Astrocyte of the spinal cord (primary cell): ENCODE measurements at regions not wholly inside any gene's neighbourhood (a gene's known extent, or its start where the extent isn't known, plus 50 kb on each side); places are given as distances from the start of the nearest gene placed in this dataset.
A peak's percentile ranks its signal among the peaks of the same experiment; 100 is the strongest.

Experiments
- DNase-seq: peaks from one replicate; pipeline ENCODE4 v3.0.0; 2011; ENCODE audit warnings: low read depth, low spot score
- H3K4me3 ChIP-seq: 2 replicates; pipeline ENCODE4 v1.5.1; 2011; ENCODE audit warnings: low read depth, mild to moderate bottlenecking, low read length, moderate library complexity
- in situ Hi-C: cut with HindIII; loops from 2 replicates; pipeline ENCODE4 v1.10.0; 2017; ENCODE audit warnings: low sequenced_read_pairs
- TF ChIP-seq, protein P1 (sequence below): IDR thresholded peaks from 2 replicates; pipeline ENCODE4 v1.5.1; 2012; ENCODE audit warnings: low read depth, mild to moderate bottlenecking, low read length, inconsistent platforms

DNA sequence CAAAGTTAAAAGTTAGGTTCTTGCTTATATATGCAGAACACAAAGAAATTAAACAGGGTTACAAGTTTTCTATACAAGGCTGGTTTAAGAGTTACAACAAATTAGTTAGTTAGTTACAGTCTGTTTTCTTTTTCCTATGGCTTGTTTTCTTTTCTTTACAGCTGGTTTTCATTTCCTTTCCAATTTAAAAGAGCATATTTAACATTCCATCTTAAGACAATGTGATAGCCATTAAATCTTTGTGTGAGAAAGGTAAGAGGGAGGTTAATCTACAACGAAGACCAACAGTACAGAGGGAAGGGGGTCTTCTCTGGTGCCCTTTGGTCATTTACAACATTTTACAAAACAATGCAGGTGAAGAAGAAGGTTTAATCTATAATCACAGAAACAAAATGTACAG, 290.6 kb downstream of the ZNF674 start:
- in situ Hi-C loops, result no loop called here
- TF ChIP-seq, protein P1, sequence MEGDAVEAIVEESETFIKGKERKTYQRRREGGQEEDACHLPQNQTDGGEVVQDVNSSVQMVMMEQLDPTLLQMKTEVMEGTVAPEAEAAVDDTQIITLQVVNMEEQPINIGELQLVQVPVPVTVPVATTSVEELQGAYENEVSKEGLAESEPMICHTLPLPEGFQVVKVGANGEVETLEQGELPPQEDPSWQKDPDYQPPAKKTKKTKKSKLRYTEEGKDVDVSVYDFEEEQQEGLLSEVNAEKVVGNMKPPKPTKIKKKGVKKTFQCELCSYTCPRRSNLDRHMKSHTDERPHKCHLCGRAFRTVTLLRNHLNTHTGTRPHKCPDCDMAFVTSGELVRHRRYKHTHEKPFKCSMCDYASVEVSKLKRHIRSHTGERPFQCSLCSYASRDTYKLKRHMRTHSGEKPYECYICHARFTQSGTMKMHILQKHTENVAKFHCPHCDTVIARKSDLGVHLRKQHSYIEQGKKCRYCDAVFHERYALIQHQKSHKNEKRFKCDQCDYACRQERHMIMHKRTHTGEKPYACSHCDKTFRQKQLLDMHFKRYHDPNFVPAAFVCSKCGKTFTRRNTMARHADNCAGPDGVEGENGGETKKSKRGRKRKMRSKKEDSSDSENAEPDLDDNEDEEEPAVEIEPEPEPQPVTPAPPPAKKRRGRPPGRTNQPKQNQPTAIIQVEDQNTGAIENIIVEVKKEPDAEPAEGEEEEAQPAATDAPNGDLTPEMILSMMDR, result no peak
- no peak for DNase-seq
- no peak overlapping the region for H3K4me3 ChIP-seq

- peak; percentile 42 for DNase-seq
- H3K4me3 ChIP-seq, result no peak overlapping the region
- in situ Hi-C loops, result no loop called here
- TF ChIP-seq, protein P1, result no peak
Observed at GRCh38 chrX:46251755-46252154, 293.5 kb downstream of the ZNF674 start.

DNA sequence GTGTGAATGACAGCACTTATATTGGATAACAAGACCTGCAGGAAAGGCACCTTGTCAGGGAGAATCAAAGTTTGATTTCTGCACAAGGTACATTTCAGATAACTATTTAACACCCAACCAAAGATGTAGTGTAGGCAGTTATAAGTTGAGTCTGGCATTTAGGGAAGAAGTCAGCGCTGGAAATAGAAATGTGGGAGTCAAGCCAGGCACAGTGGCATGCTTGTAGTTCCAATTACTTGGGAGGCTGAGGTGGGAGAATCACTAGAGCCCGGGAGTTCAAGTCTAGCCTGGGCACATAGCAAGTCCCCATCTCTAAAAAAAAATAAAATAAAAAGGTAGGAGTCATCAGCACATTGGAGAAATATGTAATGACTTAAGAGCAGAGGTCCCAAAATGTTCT, 295.1 kb downstream of the ZNF674 start:
- in situ Hi-C loops, result no loop called here
- TF ChIP-seq, protein P1, result no peak
- no peak overlapping the region for H3K4me3 ChIP-seq
- DNase-seq, result no peak

DNA sequence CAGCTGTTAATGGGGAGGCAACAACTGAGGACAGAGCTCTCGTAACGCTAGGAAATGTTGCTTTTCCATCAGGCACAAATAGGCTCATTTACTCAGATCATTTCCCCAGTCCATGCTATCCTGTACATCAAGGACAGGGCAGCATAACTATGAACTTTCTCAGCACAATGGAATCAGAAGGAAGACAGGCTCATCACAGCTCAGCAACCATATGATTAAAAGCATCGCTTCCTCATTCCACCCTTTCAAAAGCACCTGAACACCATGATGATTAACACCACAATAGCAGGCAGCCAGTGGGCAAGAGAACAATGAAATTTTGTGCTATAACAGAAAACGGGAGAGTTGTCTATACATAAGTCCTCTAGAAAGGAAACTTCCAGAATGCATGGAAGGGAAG, 297.8 kb downstream of the ZNF674 start:
- DNase-seq, result no peak
- in situ Hi-C loops, result no loop called here
- H3K4me3 ChIP-seq, result no peak overlapping the region
- TF ChIP-seq, protein P1, result no peak

- H3K4me3 ChIP-seq, result no peak overlapping the region
- peak; percentile 64 for DNase-seq
- in situ Hi-C loops, result no loop called here
- TF ChIP-seq, protein P1, result no peak
Observed at GRCh38 chrX:46244451-46244850, 300.8 kb downstream of the ZNF674 start.

DNA sequence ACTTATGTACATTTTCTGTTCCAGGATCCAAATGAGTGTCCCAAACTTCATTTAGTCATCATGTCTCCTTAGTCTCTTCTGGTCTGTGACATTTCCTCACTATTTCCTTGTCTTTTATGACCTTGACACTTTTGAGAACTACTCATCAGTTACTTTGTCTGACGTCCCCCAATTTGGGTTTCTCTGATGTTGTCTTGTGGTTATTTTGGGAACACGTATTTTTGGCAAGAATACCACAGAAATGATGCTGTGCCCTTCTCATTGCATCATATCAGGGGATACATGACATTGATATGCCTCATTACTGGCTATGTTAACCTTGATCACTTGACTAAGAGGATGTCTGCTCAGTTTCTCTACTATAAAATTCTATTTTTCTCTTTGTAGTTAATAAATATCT, 308.8 kb downstream of the ZNF674 start:
- TF ChIP-seq, protein P1, result no peak
- DNase-seq, result no peak
- no peak overlapping the region for H3K4me3 ChIP-seq
- in situ Hi-C loops, result no loop called here

DNA sequence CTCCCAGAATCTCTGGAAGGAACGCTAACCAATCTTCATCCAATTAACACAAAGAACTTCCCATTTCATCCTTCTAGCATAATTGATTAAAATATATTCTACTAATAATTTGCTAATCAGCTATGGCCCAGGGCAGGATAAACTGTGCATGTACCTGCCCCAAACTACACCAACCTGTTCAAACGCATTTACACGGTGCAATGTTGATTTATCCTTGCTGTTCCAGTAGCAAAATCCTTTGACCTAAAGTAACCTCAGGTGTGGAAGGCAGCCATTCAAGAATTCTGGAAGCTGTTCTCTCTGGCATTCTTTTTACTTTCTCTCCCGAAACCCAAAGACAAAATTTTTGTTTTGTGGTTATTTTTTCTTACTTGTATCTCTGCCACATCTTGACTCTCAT, 309.4 kb downstream of the ZNF674 start:
- no peak for DNase-seq
- H3K4me3 ChIP-seq, result no peak overlapping the region
- in situ Hi-C loops, result no loop called here
- TF ChIP-seq, protein P1, result no peak
